ENCODE measurements at regions not wholly inside any gene's neighbourhood (a gene's known extent, or its start where the extent isn't known, plus 50 kb on each side); places are given as distances from the start of the nearest gene placed in this dataset.

DNA sequence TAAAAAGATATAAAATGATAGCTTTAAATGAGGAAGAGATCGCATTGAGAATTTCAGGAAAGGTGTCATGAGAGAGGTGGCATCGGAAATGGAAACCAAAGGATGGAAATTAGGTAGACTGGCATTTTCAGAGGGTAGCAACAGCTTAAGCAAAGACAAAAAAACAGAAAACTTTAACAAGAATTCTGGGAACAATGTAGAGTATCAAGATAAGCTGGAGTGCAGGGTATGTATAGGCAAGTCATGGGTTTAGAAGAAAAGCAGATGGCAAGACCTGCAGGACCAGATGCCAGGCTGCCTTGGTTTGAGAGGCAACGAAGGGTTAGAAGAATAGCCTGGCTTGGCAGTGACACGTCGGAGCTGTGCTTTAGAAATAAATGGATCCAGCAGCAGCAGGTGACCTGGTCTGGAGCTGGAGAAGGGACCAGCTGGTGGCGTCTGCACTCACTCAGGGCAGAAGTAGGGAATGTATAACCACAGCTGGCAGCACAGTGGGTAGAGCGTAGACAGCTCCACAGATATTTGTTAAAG, 149.4 kb upstream of the TIAM1 start:
- TF ChIP-seq CTCF (IDR thresholded peaks at IDR 0.05; ENCODE audit: insufficient read depth, low read length) = no peak
- TF ChIP-seq POLR2AphosphoS5 (IDR thresholded peaks at IDR 0.05; ENCODE audit: low read depth) = no peak
- TF ChIP-seq REST (IDR thresholded peaks at IDR 0.05; ENCODE audit: insufficient replicate concordance, low read depth) = no peak
- TF ChIP-seq GABPA (IDR thresholded peaks at IDR 0.05; ENCODE audit: low read depth) = no peak
- TF ChIP-seq SPI1 (IDR thresholded peaks at IDR 0.05; ENCODE audit: borderline replicate concordance, low read depth) = no peak

Data from HL-60 (cell line).